CD14-positive monocyte (primary cell): ENCODE measurements at regions not wholly inside any gene's neighbourhood (a gene's known extent, or its start where the extent isn't known, plus 50 kb on each side); places are given as distances from the start of the nearest gene placed in this dataset.

Source experiments
- DNase-seq, 3 donors: peaks; one replicate each; pipeline ENCODE4 v3.0.0-alpha.2; 2011 to 2022
- H2AFZ ChIP-seq: 2 replicates; pipeline ENCODE4 v1.6.0; 2012; ENCODE audit warnings: mild to moderate bottlenecking, low read depth, low read length, inconsistent platforms; ENCODE audit not compliant: insufficient read depth, poor library complexity, severe bottlenecking
- H3K27ac ChIP-seq, 2 donors: 1 replicate in 1 of 2; 2 replicates in 1 of 2; pipeline ENCODE4 v1.5.1; 2012 to 2013; ENCODE audit warnings: low read length in 2 of 2, control low read depth in 1 of 2, inconsistent platforms in 1 of 2, low read depth in 1 of 2, mild to moderate bottlenecking in 1 of 2
- H3K27me3 ChIP-seq, 2 donors: one replicate each; pipeline versions ENCODE4 v1.6.0 to v1.6.1; 2011 to 2013; ENCODE audit warnings: low read length in 2 of 2; ENCODE audit not compliant: control insufficient read depth in 2 of 2, insufficient read depth in 2 of 2
- H3K36me3 ChIP-seq, 2 donors: replicated peaks in 1 of 2; 1 replicate in 1 of 2; 2 replicates in 1 of 2; pipeline versions ENCODE4 v1.5.1 to v1.6.1; 2012 to 2013; ENCODE audit warnings: low read length in 2 of 2, control low read depth in 1 of 2, inconsistent platforms in 1 of 2, mild to moderate bottlenecking in 1 of 2; ENCODE audit not compliant: insufficient read depth in 2 of 2, control insufficient read depth in 1 of 2
- H3K4me1 ChIP-seq, 2 donors: 1 replicate in 1 of 2; 2 replicates in 1 of 2; pipeline versions ENCODE4 v1.5.1 to v1.6.1; 2012 to 2013; ENCODE audit warnings: low read length in 2 of 2, control low read depth in 1 of 2, inconsistent platforms in 1 of 2, mild to moderate bottlenecking in 1 of 2, moderate library complexity in 1 of 2; ENCODE audit not compliant: insufficient read depth in 2 of 2, control insufficient read depth in 1 of 2
- H3K4me2 ChIP-seq: replicated peaks from 2 replicates; pipeline ENCODE3; 2012; ENCODE audit warnings: low read length, moderate library complexity, mild to moderate bottlenecking; ENCODE audit not compliant: poor library complexity, severe bottlenecking; ENCODE audit errors: extremely low read depth
- H3K4me3 ChIP-seq, 3 experiments: fragments of 200-600 bp in 1 of 3; sonication (generic) in 1 of 3; replicated peaks in 1 of 3; 1 replicate in 2 of 3; 2 replicates in 1 of 3; pipeline ENCODE4 v1.5.1; 2011 to 2013; ENCODE audit warnings: low read length in 3 of 3, mild to moderate bottlenecking in 3 of 3, control low read depth in 2 of 3, low read depth in 2 of 3, inconsistent platforms in 1 of 3, moderate library complexity in 1 of 3
- H3K79me2 ChIP-seq: 2 replicates; pipeline ENCODE4 v1.6.0; 2012; ENCODE audit warnings: mild to moderate bottlenecking, control low read depth, inconsistent platforms, low read length, moderate library complexity; ENCODE audit not compliant: insufficient read depth
- H3K9ac ChIP-seq: 2 replicates; pipeline ENCODE4 v1.6.0; 2017; ENCODE audit warnings: low read length, mild to moderate bottlenecking; ENCODE audit not compliant: insufficient read depth, poor library complexity, severe bottlenecking
- H3K9me3 ChIP-seq, 2 donors: replicated peaks in 1 of 2; 1 replicate in 1 of 2; 2 replicates in 1 of 2; pipeline versions ENCODE4 v1.5.1 to v1.6.1; 2012 to 2013; ENCODE audit warnings: low read length in 2 of 2, control low read depth in 1 of 2; ENCODE audit not compliant: control insufficient read depth in 1 of 2, insufficient read depth in 1 of 2
- H4K20me1 ChIP-seq: 2 replicates; pipeline ENCODE4 v1.6.0; 2012; ENCODE audit warnings: mild to moderate bottlenecking, low read length, control low read depth, moderate library complexity; ENCODE audit not compliant: insufficient read depth
- H3K27ac Mint-ChIP-seq, 7 donors: one replicate each; pipeline ENCODE4 v1.8.0; 2020; ENCODE audit warnings: mild to moderate bottlenecking in 7 of 7, mixed read lengths in 7 of 7, moderate library complexity in 6 of 7, inconsistent platforms in 2 of 7
- H3K27me3 Mint-ChIP-seq, 3 donors: one replicate each; pipeline ENCODE4 v1.8.0; 2021 to 2022; ENCODE audit warnings: low read depth in 3 of 3, mild to moderate bottlenecking in 3 of 3, mixed read lengths in 3 of 3, moderate library complexity in 3 of 3, inconsistent platforms in 1 of 3
- H3K36me3 Mint-ChIP-seq, 2 donors: one replicate each; pipeline ENCODE4 v1.8.0; 2020; ENCODE audit warnings: mixed read lengths in 2 of 2, inconsistent platforms in 1 of 2, mild to moderate bottlenecking in 1 of 2
- H3K4me1 Mint-ChIP-seq: one replicate; pipeline ENCODE4 v1.8.0; 2020; ENCODE audit warnings: mild to moderate bottlenecking, mixed read lengths
- H3K4me3 Mint-ChIP-seq, 2 donors: one replicate each; pipeline ENCODE4 v1.8.0; 2020; ENCODE audit warnings: mild to moderate bottlenecking in 2 of 2, mixed read lengths in 2 of 2, moderate library complexity in 1 of 2
- H3K9me3 Mint-ChIP-seq, 7 donors: one replicate each; pipeline ENCODE4 v1.8.0; 2020 to 2022; ENCODE audit warnings: mixed read lengths in 7 of 7, mild to moderate bottlenecking in 6 of 7, moderate library complexity in 6 of 7, inconsistent platforms in 2 of 7
- CTCF ChIP-seq: fragments of 200-600 bp; IDR thresholded peaks from one replicate; pipeline ENCODE4 v1.8.0; 2022; ENCODE audit warnings: antibody characterized with exemption, mild to moderate bottlenecking
- whole genome bisulfite sequencing: methylation state at CpG from one replicate; pipeline ENCODE4 v1.1.5; 2013; ENCODE audit warnings: missing lambda C conversion rate; ENCODE audit not compliant: insufficient coverage; 5-methylcytosine and 5-hydroxymethylcytosine counted together
- intact Hi-C, 2 donors: fragments of 100-400 bp; cut with micrococcal nuclease; formaldehyde crosslinking; loops; one replicate each; pipeline versions ENCODE4 v1.15.0 to v1.15.1; 2023

DNA sequence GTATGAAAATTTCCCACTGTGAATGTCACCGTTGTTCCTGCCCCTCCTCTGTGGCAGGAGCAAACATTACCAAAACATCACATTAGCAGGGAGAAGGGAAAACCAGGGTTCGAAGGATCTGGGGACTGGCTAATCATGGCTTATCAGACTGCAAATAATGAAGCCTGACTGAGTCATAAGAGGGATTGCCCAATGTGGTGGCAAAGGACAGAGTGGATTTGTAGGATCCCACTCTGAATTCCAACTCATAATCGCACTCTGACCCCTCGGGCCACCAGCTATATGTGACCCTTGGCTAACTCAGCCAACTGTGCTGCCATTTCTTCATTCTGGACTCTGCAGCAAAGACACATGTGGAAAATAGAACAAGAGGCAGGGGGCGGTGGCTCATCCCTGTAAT, 347.3 kb upstream of the AUTS2 start:
- Mint-ChIP-seq H3K27ac (no peak overlapping the region), H3K4me1 (peaks cover 7% of the 10 kb centered on the region), H3K36me3 (no peaks in the 10 kb centered on the region), H3K4me3 (no peak overlapping the region), H3K27me3 (peaks cover under 1 to 5% (median 3%) of the 10 kb centered on the region in 3 donors), H3K9me3 (peaks cover 6 to 23% (median 14%) of the 10 kb centered on the region in 7 donors)
- no peak for TF ChIP-seq CTCF
- no peak overlapping the region for H3K4me2 ChIP-seq
- no peaks in the 10 kb centered on the region for H3K79me2 ChIP-seq
- intact Hi-C loops = no loop called here
- peaks cover 5 to 10% of the 10 kb centered on the region in 2 donors for H3K9me3 ChIP-seq
- no peak overlapping the region for H3K9ac ChIP-seq
- no peak for DNase-seq
- H2AFZ ChIP-seq = no peak overlapping the region
- H3K27me3 ChIP-seq = no peaks in the 10 kb centered on the region
- no peak overlapping the region for H3K4me3 ChIP-seq
- 92% methylated on average over 3 of the region's 5 CpGs for WGBS
- peaks cover 4 to 6% of the 10 kb centered on the region in 2 donors for H3K4me1 ChIP-seq
- H3K27ac ChIP-seq = no peak overlapping the region
- H4K20me1 ChIP-seq = no peaks in the 10 kb centered on the region
- no peaks in the 10 kb centered on the region for H3K36me3 ChIP-seq

DNA sequence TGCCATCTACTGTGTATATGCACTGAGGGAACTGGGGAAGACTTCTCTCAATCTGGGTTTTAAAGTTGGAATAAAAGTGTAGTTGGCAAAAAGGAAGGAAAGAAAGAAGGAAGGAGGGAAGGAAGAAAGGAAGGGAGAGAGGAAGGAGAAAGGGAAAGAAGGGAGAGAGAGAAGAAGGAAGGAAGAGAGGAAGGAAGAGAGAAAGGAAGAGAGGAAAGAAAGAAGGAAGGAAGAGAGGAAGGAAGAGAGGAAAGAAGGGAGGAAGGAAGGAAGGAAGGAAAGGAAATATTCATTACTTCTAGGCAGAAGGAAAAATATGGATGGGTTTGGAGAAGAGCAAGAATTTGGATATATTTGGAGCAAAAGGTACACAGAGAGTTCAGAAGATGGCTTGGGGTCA, 343.6 kb upstream of the AUTS2 start:
- intact Hi-C loops = no loop called here
- Histone ChIP-seq H3K27me3 (no peaks in the 10 kb centered on the region), H3K4me2 (no peak overlapping the region), H3K9ac (no peak overlapping the region), H2AFZ (no peak overlapping the region), H3K79me2 (no peaks in the 10 kb centered on the region), H3K4me3 (no peak overlapping the region), H4K20me1 (no peaks in the 10 kb centered on the region), H3K4me1 (peaks cover 12 to 20% of the 10 kb centered on the region in 2 donors), H3K9me3 (peaks cover 5 to 10% of the 10 kb centered on the region in 2 donors), H3K27ac (no peak overlapping the region), H3K36me3 (no peaks in the 10 kb centered on the region)
- Mint-ChIP-seq H3K4me3 (no peak overlapping the region), H3K36me3 (no peaks in the 10 kb centered on the region), H3K4me1 (peaks cover 20% of the 10 kb centered on the region), H3K27ac (peak overlapping the region in 2 of 7 donors; percentile 26 to 36), H3K9me3 (peaks cover 10 to 27% (median 17%) of the 10 kb centered on the region in 7 donors), H3K27me3 (peaks cover 3 to 6% (median 3%) of the 10 kb centered on the region in 3 donors)
- TF ChIP-seq CTCF = no peak
- DNase-seq = no peak
